ENCODE measurements at regions not wholly inside any gene's neighbourhood (a gene's known extent, or its start where the extent isn't known, plus 50 kb on each side); places are given as distances from the start of the nearest gene placed in this dataset.
A peak's percentile ranks its signal among the peaks of the same experiment; 100 is the strongest.

DNA sequence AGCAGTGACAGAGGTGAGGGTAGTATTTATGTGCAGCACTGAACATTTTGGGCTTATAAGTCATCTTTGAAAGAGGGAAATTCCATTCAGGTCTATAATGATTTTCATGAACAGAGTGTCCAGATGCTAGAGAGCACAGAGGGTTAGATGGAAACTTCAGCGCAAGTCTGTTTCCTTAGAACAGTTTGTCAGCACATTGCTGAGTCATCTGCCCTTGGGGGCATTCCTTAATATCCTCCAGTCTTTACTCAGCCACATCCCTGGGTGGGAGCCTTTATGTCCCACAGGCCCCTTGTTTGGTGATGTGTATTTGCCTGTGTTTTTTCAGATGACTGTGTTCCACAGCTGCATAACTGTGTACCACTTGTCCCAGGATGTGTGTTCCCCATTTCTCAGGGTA, 138.5 kb upstream of the S1PR3 start:
- FAIRE-seq (no peak), DNase-seq (ENCODE audit: low read depth in 1 of 2, low spot score in 1 of 2) (peak; percentile 58 to 82), ATAC-seq (peak; percentile 90 to 97)
- Histone ChIP-seq H3K27ac (peak overlapping the region; percentile 72 to 74), H3K4me3 (no peak overlapping the region), H3K9me3 (peaks cover 23% of the 10 kb centered on the region), H3K4me1 (peaks cover 16% of the 10 kb centered on the region), H3K4me2 (peak overlapping the region; percentile 53)
- ChIA-PET POLR2A (no interaction called here), CTCF (no interaction called here)
- WGBS (ENCODE audit: missing lambda C conversion rate): 0% methylated on average over 1 of the region's 1 CpG
- TF ChIP-seq ZC3H11A (IDR thresholded peaks at IDR 0.05) (no peak), MAFK (IDR thresholded peaks at IDR 0.05; ENCODE audit: partially characterized antibody) (peak; percentile 93), SREBF2 (IDR thresholded peaks at IDR 0.05) (no peak), NFE2L2 (conservative IDR thresholded peaks at IDR 0.05; ENCODE audit: low read length) (peak; percentile 36; the same call in 1 of the 2 replicates), SMC3 (IDR thresholded peaks at IDR 0.05) (no peak), JUNB (IDR thresholded peaks at IDR 0.05) (peak; percentile 28; the same call in 1 of the 2 replicates), FOSL2 (IDR thresholded peaks at IDR 0.05) (no peak), FOSL2 (CRISPR knock-in tag; IDR thresholded peaks at IDR 0.05) (peak; percentile 50)
- TF ChIP-seq, protein P1, sequence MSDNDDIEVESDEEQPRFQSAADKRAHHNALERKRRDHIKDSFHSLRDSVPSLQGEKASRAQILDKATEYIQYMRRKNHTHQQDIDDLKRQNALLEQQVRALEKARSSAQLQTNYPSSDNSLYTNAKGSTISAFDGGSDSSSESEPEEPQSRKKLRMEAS (IDR thresholded peaks at IDR 0.05): no peak

DNA sequence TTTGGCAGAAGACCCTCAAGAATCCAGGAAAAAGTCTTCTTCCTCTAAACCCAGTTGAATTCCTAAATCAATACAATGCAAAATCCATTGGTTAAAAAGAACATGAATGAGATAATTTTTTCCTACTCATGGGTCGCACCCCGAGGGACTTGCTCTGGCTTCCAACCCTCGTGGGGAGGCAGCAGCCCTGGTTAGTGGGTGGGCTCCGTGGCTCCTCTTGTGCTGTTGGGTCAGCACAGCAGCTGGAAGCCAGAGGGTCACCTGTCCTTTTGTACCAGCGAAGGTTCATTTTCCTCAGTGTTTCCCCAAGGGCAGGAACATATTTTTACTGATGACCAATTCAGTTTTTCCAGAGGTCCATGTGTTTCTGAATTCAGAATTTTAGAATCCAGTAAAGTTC, 120.6 kb upstream of the S1PR3 start:
- DNase-seq (ENCODE audit: low read depth in 1 of 2, low spot score in 1 of 2): no peak
- H3K9me3 ChIP-seq: peaks cover 4% of the 10 kb centered on the region; the same call in 2 of the 3 replicates
- CTCF ChIA-PET: no interaction called here
- H3K4me2 ChIP-seq: no peak overlapping the region
- no peaks in the 10 kb centered on the region for H3K4me1 ChIP-seq
- WGBS (ENCODE audit: missing lambda C conversion rate): 61% methylated on average over 5 of the region's 5 CpGs
- H3K27ac ChIP-seq: no peak overlapping the region
- no peak for FAIRE-seq
- no peak for ATAC-seq
- TF ChIP-seq NFE2L2 (conservative IDR thresholded peaks at IDR 0.05; ENCODE audit: low read length): no peak
- no peak for TF ChIP-seq RFX5 (IDR thresholded peaks at IDR 0.05)
- TF ChIP-seq CEBPB (IDR thresholded peaks at IDR 0.05): no peak
- TF ChIP-seq KDM1A (IDR thresholded peaks at IDR 0.05; ENCODE audit: low read depth): no peak
- TF ChIP-seq MYC (IDR thresholded peaks at IDR 0.05; ENCODE audit: borderline replicate concordance, low read length): no peak
- no peak for TF ChIP-seq RCOR1 (IDR thresholded peaks at IDR 0.05; ENCODE audit: low read depth, low read length)
- TF ChIP-seq GATA3 (IDR thresholded peaks at IDR 0.05; ENCODE audit: borderline replicate concordance): no peak
- TF ChIP-seq HOXA7 (CRISPR knock-in tag; IDR thresholded peaks at IDR 0.05): no peak
- no peak overlapping the region for H3K4me3 ChIP-seq
- POLR2A ChIA-PET: no interaction called here

DNA sequence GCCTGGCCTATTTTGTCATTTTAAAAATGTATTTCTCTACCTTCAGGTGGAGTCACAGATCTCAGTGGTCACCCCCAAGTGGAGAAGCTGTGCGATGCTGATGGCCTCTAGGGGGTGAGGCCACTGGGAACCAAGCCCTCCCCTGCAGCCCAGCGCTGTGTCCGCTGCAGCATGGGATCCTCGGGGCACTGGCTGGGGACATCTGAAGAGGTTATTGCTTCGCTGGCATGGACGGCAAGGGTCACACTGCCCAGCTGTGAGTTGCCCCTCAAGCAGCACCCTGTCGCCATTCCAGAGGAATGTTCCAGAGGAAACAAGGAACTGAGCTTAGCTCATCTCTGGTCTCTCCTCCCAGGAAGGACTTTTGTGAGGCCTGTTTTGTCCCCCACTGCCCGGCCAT, 119.6 kb upstream of the S1PR3 start:
- 0 out of 6 replicates have a peak overlapping the region, but pooled peaks of 1 of the 2 experiments have one; percentile 14 for H3K27ac ChIP-seq
- TF ChIP-seq FOSB (CRISPR knock-in tag; IDR thresholded peaks at IDR 0.05) (no peak), JUNB (IDR thresholded peaks at IDR 0.05) (no peak), HOXB5 (CRISPR knock-in tag; IDR thresholded peaks at IDR 0.05) (no peak), NPAS2 (CRISPR knock-in tag; IDR thresholded peaks at IDR 0.05; ENCODE audit: borderline replicate concordance) (no peak), SREBF2 (IDR thresholded peaks at IDR 0.05) (no peak), FOXS1 (CRISPR knock-in tag; IDR thresholded peaks at IDR 0.05) (no peak), POLR2AphosphoS2 (conservative IDR thresholded peaks at IDR 0.05; ENCODE audit: low read length) (no peak), EHF (CRISPR knock-in tag; IDR thresholded peaks at IDR 0.05) (no peak), ZNF302 (CRISPR knock-in tag; IDR thresholded peaks at IDR 0.05) (no peak), GATA3 (IDR thresholded peaks at IDR 0.05; ENCODE audit: borderline replicate concordance) (no peak), ZC3H11A (IDR thresholded peaks at IDR 0.05) (no peak), CEBPB (IDR thresholded peaks at IDR 0.05) (no peak), CHD2 (IDR thresholded peaks at IDR 0.05; ENCODE audit: low read length, partially characterized antibody) (no peak), NR3C1 (IDR thresholded peaks at IDR 0.05) (no peak)
- TF ChIP-seq, protein P2, sequence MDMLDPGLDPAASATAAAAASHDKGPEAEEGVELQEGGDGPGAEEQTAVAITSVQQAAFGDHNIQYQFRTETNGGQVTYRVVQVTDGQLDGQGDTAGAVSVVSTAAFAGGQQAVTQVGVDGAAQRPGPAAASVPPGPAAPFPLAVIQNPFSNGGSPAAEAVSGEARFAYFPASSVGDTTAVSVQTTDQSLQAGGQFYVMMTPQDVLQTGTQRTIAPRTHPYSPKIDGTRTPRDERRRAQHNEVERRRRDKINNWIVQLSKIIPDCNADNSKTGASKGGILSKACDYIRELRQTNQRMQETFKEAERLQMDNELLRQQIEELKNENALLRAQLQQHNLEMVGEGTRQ (IDR thresholded peaks at IDR 0.05): no peak
- TF ChIP-seq, protein P3, sequence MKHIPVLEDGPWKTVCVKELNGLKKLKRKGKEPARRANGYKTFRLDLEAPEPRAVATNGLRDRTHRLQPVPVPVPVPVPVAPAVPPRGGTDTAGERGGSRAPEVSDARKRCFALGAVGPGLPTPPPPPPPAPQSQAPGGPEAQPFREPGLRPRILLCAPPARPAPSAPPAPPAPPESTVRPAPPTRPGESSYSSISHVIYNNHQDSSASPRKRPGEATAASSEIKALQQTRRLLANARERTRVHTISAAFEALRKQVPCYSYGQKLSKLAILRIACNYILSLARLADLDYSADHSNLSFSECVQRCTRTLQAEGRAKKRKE (CRISPR knock-in tag; IDR thresholded peaks at IDR 0.05; ENCODE audit: low read depth): no peak
- TF ChIP-seq, protein P4, sequence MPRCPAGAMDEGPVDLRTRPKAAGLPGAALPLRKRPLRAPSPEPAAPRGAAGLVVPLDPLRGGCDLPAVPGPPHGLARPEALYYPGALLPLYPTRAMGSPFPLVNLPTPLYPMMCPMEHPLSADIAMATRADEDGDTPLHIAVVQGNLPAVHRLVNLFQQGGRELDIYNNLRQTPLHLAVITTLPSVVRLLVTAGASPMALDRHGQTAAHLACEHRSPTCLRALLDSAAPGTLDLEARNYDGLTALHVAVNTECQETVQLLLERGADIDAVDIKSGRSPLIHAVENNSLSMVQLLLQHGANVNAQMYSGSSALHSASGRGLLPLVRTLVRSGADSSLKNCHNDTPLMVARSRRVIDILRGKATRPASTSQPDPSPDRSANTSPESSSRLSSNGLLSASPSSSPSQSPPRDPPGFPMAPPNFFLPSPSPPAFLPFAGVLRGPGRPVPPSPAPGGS (IDR thresholded peaks at IDR 0.05): no peak
- POLR2A ChIA-PET: no interaction called here
- no peak for FAIRE-seq
- no peak for DNase-seq (ENCODE audit: low read depth in 1 of 2, low spot score in 1 of 2)
- ATAC-seq: no peak
- peaks cover 2% of the 10 kb centered on the region; the same call in 2 of the 3 replicates for H3K9me3 ChIP-seq
- whole genome bisulfite sequencing (ENCODE audit: missing lambda C conversion rate): 87% methylated on average over 8 of the region's 8 CpGs
- H3K4me2 ChIP-seq: no peak overlapping the region
- H3K4me1 ChIP-seq: no peaks in the 10 kb centered on the region
- CTCF ChIA-PET: interaction anchor here (1.2 kb wide), 1 partner anchor 9 kb away, joined by 4 read pairs; no protein-coding TSS in a partner anchor
- H3K4me3 ChIP-seq: no peak overlapping the region
